ENCODE measurements at regions not wholly inside any gene's neighbourhood (a gene's known extent, or its start where the extent isn't known, plus 50 kb on each side); places are given as distances from the start of the nearest gene placed in this dataset.

GRCh38 chr9:1152171-1152570 is 102.0 kb downstream of the DMRT2 start:
- TF ChIP-seq EZH2 (IDR thresholded peaks at IDR 0.05; ENCODE audit: low read depth, unreplicated experiment), result no peak
- TF ChIP-seq CTCF (conservative IDR thresholded peaks at IDR 0.05; ENCODE audit: low read depth in 2 of 2), result no peak
- no peak for TF ChIP-seq REST (IDR thresholded peaks at IDR 0.05; ENCODE audit: unreplicated experiment)
- no peak for TF ChIP-seq ZNF462 (CRISPR knock-in tag; IDR thresholded peaks at IDR 0.05)
- no peak for TF ChIP-seq JUNB (IDR thresholded peaks at IDR 0.05; ENCODE audit: unreplicated experiment)
- TF ChIP-seq EZH2phosphoT487 (IDR thresholded peaks at IDR 0.05; ENCODE audit: unreplicated experiment), result no peak

Data from GM23338 (cell line).